K562 (cell line): ENCODE measurements at regions not wholly inside any gene's neighbourhood (a gene's known extent, or its start where the extent isn't known, plus 50 kb on each side); places are given as distances from the start of the nearest gene placed in this dataset.
A peak's percentile ranks its signal among the peaks of the same experiment; 100 is the strongest.

Experiments
- ATAC-seq: fragments of 200-7000 bp; cut with Tn5 transposase; 3 replicates; pipeline ENCODE4 v1.9.1; 2020; ENCODE audit warnings: moderate library complexity
- BruUV-seq: library from RNA; stranded (reverse); fragments of 400-500 nt; replicated peaks from 2 replicates; lab custom pipeline; 2021; lab: Mats Ljungman, UMichigan
- CTCF ChIA-PET: fragments of 300-600 bp; formaldehyde crosslinking; extraction: SDS; loops from one replicate; lab custom pipeline; 2021; ENCODE audit warnings: low intra/inter-chr PET ratio; lab: Yijun Ruan, JAX
- POLR2A ChIA-PET: fragments of 300-600, 350-650 bp; sonication (Branson Sonifier 250); formaldehyde crosslinking; extraction: SDS; loops from one replicate; lab custom pipeline; 2021; ENCODE audit warnings: antibody characterized with exemption, inconsistent platforms; lab: Yijun Ruan, JAX
- DNase-seq, 4 experiments: peaks; one replicate each; pipeline versions ENCODE4 v3.0.0 to v3.0.0-alpha.2; 2011 to 2018; ENCODE audit warnings: low spot score in 3 of 4, mixed read lengths in 3 of 4; ENCODE audit errors: extremely low read depth in 1 of 4
- FAIRE-seq: peaks from 2 replicates; lab custom pipeline; 2011; peaks lifted over from hg19 to GRCh38; lab: Jason Lieb, UNC
- H2AFZ ChIP-seq: 2 replicates; pipeline ENCODE4 v1.6.0; 2011; ENCODE audit warnings: low read depth, low read length, control low read depth, inconsistent platforms
- H3K27ac ChIP-seq: fragments of 200-600 bp; 3 replicates; pipeline ENCODE4 v1.8.0; 2011; ENCODE audit warnings: low read depth, mild to moderate bottlenecking, control low read depth, inconsistent platforms, low read length, moderate library complexity, mixed read lengths; ENCODE audit errors: extremely low read depth
- H3K27me3 ChIP-seq, 2 experiments: fragments of 300-600 bp in 1 of 2; 2 replicates in 1 of 2; 3 replicates in 1 of 2; pipeline versions ENCODE4 v1.6.0 to v1.8.0; 2011; ENCODE audit warnings: inconsistent platforms in 2 of 2, low read length in 2 of 2, mild to moderate bottlenecking in 1 of 2, mixed read lengths in 1 of 2, moderate library complexity in 1 of 2; ENCODE audit not compliant: control insufficient read depth in 2 of 2, insufficient read depth in 2 of 2
- H3K36me3 ChIP-seq: fragments of 300-600 bp; 3 replicates; pipeline ENCODE4 v1.8.0; 2011; ENCODE audit warnings: mild to moderate bottlenecking, low read length, inconsistent platforms; ENCODE audit not compliant: control insufficient read depth, insufficient read depth
- H3K4me1 ChIP-seq, 2 experiments: fragments of 200-600 bp in 1 of 2; replicated peaks in 1 of 2; 2 replicates in 1 of 2; 3 replicates in 1 of 2; pipeline versions ENCODE4 v1.5.1 to v1.8.0; 2011; ENCODE audit warnings: inconsistent platforms in 2 of 2, low read length in 2 of 2, mild to moderate bottlenecking in 1 of 2, mixed read lengths in 1 of 2, moderate library complexity in 1 of 2; ENCODE audit not compliant: control insufficient read depth in 2 of 2, insufficient read depth in 2 of 2
- H3K4me2 ChIP-seq: 2 replicates; pipeline ENCODE4 v1.6.1; 2011; ENCODE audit warnings: low read length, control low read depth, inconsistent platforms, mixed read lengths; ENCODE audit not compliant: insufficient read depth
- H3K4me3 ChIP-seq: fragments of 200-600 bp; sonication (generic), shearing (Covaris generic); 2 replicates; pipeline ENCODE4 v1.5.1; 2016; ENCODE audit warnings: control low read depth, inconsistent platforms
- H3K79me2 ChIP-seq: fragments of 200-600 bp; 3 replicates; pipeline ENCODE4 v1.8.0; 2011; ENCODE audit warnings: low read length, inconsistent platforms; ENCODE audit not compliant: control insufficient read depth, insufficient read depth
- H3K9ac ChIP-seq, 2 experiments: 2 replicates each; pipeline versions ENCODE4 v1.6.0 to v1.6.1; 2011; ENCODE audit warnings: low read depth in 2 of 2, low read length in 2 of 2, control low read depth in 1 of 2, inconsistent platforms in 1 of 2, mild to moderate bottlenecking in 1 of 2, mixed read lengths in 1 of 2; ENCODE audit not compliant: insufficient read depth in 1 of 2
- H3K9me1 ChIP-seq: one replicate; pipeline ENCODE4 v1.6.0; 2011; ENCODE audit warnings: inconsistent platforms, mild to moderate bottlenecking, low read length, moderate library complexity; ENCODE audit not compliant: control insufficient read depth, insufficient read depth
- H3K9me3 ChIP-seq: replicated peaks from 2 replicates; pipeline ENCODE4 v1.5.1; 2011; ENCODE audit warnings: low read depth, low read length, inconsistent platforms; ENCODE audit not compliant: control insufficient read depth, insufficient read depth
- H4K20me1 ChIP-seq: replicated peaks from 2 replicates; pipeline ENCODE4 v1.6.1; 2011; ENCODE audit warnings: low read length, inconsistent platforms, mixed read lengths; ENCODE audit not compliant: control insufficient read depth, insufficient read depth
- ELF1 ChIP-seq: fragments of 200-800 bp; sonication (Bioruptor generic); IDR thresholded peaks from 2 replicates; pipeline ENCODE4 v1.6.1; 2016; ENCODE audit warnings: missing genetic modification characterization, missing compliant biosample characterization
- in situ Hi-C: fragments of 300-500 bp; cut with MboI; formaldehyde crosslinking; loops from 4 replicates; pipeline ENCODE4 v1.15.0; 2018; ENCODE audit warnings: inconsistent platforms, mixed read lengths
- intact Hi-C: fragments of 100-400 bp; cut with micrococcal nuclease; formaldehyde crosslinking; loops from 2 replicates; pipeline ENCODE4 v1.14.2; 2022
- TF ChIP-seq, protein P1 (sequence below): fragments of 450-650 bp; IDR thresholded peaks from 2 replicates; pipeline ENCODE4 v1.6.1; 2018; ENCODE audit not compliant: partially characterized antibody

DNA sequence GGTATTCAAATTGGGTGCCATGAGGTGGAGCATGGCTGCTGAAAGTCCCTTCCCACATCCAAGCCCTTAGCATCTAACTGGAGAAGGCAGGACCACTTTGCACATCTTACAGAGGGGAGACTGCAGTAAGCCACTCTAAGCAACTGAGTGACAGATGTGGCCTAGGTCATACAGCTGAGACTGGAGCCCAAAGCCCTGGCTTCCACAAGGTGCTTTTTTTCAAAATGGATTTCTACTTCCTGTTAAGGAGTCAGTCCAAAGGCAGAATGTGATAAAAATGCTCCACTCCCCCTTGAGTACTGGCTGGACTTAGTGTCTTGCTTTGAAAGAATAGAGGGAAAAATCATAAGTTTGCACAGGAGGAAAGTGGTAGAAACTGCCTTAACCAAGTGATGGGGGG lies 424.0 kb upstream of the SPRED2 start:
- FAIRE-seq (no peak), DNase-seq (no peak), ATAC-seq (no peak)
- H3K36me3 ChIP-seq: no peaks in the 10 kb centered on the region
- intact Hi-C loops: no loop called here
- no peak overlapping the region for H3K4me3 ChIP-seq
- no peak for TF ChIP-seq ELF1 (tag)
- TF ChIP-seq, protein P1, sequence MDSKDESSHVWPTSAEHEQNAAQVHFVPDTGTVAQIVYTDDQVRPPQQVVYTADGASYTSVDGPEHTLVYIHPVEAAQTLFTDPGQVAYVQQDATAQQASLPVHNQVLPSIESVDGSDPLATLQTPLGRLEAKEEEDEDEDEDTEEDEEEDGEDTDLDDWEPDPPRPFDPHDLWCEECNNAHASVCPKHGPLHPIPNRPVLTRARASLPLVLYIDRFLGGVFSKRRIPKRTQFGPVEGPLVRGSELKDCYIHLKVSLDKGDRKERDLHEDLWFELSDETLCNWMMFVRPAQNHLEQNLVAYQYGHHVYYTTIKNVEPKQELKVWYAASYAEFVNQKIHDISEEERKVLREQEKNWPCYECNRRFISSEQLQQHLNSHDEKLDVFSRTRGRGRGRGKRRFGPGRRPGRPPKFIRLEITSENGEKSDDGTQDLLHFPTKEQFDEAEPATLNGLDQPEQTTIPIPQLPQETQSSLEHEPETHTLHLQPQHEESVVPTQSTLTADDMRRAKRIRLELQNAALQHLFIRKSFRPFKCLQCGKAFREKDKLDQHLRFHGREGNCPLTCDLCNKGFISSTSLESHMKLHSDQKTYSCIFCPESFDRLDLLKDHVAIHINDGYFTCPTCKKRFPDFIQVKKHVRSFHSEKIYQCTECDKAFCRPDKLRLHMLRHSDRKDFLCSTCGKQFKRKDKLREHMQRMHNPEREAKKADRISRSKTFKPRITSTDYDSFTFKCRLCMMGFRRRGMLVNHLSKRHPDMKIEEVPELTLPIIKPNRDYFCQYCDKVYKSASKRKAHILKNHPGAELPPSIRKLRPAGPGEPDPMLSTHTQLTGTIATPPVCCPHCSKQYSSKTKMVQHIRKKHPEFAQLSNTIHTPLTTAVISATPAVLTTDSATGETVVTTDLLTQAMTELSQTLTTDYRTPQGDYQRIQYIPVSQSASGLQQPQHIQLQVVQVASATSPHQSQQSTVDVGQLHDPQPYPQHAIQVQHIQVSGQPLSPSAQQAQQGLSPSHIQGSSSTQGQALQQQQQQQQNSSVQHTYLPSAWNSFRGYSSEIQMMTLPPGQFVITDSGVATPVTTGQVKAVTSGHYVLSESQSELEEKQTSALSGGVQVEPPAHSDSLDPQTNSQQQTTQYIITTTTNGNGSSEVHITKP: peak; percentile 87
- no peaks in the 10 kb centered on the region for H3K9me1 ChIP-seq
- no peak overlapping the region for H3K9ac ChIP-seq
- H3K79me2 ChIP-seq: no peaks in the 10 kb centered on the region
- no peaks in the 10 kb centered on the region for H3K27me3 ChIP-seq
- peak overlapping the region; percentile 64 for H2AFZ ChIP-seq
- CTCF ChIA-PET: no interaction called here
- in situ Hi-C loops: no loop called here
- peaks cover 0 to 5% of the 10 kb centered on the region in 2 experiments; a peak in 2 of 5 replicates for H3K4me1 ChIP-seq
- no TSS peak for BruUV-seq
- no peaks in the 10 kb centered on the region for H4K20me1 ChIP-seq
- H3K27ac ChIP-seq: no peak overlapping the region
- no peaks in the 10 kb centered on the region for H3K9me3 ChIP-seq
- POLR2A ChIA-PET: interaction anchor here (0.6 to 0.7 kb wide), 2 partner anchors 13 to 18 kb away, joined by 3 read pairs; no protein-coding TSS in a partner anchor
- H3K4me2 ChIP-seq: no peak overlapping the region
